HK-2 (cell line): ENCODE measurements at regions not wholly inside any gene's neighbourhood (a gene's known extent, or its start where the extent isn't known, plus 50 kb on each side); places are given as distances from the start of the nearest gene placed in this dataset.
A peak's percentile ranks its signal among the peaks of the same experiment; 100 is the strongest.

Experiments used
- DNase-seq: peaks from one replicate; pipeline ENCODE4 v3.0.0-alpha.2; 2018; ENCODE audit not compliant: unreplicated experiment

- no peak for DNase-seq
Observed at GRCh38 chr19:23855676-23856075, 59.0 kb upstream of the ZNF726 start.

- no peak for DNase-seq
Observed at GRCh38 chr19:23851966-23852365, 62.7 kb upstream of the ZNF726 start.

GRCh38 chr19:23832717-23833327, 74.1 kb upstream of the ZNF681 start:
- no peak for DNase-seq

- DNase-seq, result peak; percentile 10
Observed at GRCh38 chr19:23823952-23824389, 65.3 kb upstream of the ZNF681 start.

GRCh38 chr19:23822735-23823134, 64.0 kb upstream of the ZNF681 start:
- DNase-seq, result no peak

GRCh38 chr19:23817519-23817918, 58.8 kb upstream of the ZNF681 start:
- DNase-seq, result peak; percentile 18

GRCh38 chr19:23810496-23810895, 51.8 kb upstream of the ZNF681 start:
- no peak for DNase-seq
